Fibroblast of lung (primary cell): ENCODE measurements at regions not wholly inside any gene's neighbourhood (a gene's known extent, or its start where the extent isn't known, plus 50 kb on each side); places are given as distances from the start of the nearest gene placed in this dataset.

Experiments used
- DNase-seq, 2 donors: peaks; one replicate each; pipeline versions ENCODE4 v3.0.0 to v3.0.0-alpha.2; 2010; ENCODE audit warnings: low read depth in 2 of 2
- H2AFZ ChIP-seq: 2 replicates; pipeline ENCODE4 v1.5.1; 2012; ENCODE audit warnings: low read length, control low read depth, inconsistent platforms
- H3K27ac ChIP-seq: 2 replicates; pipeline ENCODE4 v1.5.1; 2011; ENCODE audit warnings: low read length, control low read depth; ENCODE audit not compliant: insufficient read depth
- H3K27me3 ChIP-seq: 2 replicates; pipeline ENCODE4 v1.5.1; 2011; ENCODE audit warnings: mild to moderate bottlenecking, low read length; ENCODE audit not compliant: control insufficient read depth, insufficient read depth
- H3K36me3 ChIP-seq: 2 replicates; pipeline ENCODE4 v1.5.1; 2011; ENCODE audit warnings: low read length; ENCODE audit not compliant: control insufficient read depth, insufficient read depth
- H3K4me1 ChIP-seq: 2 replicates; pipeline ENCODE4 v1.5.1; 2011; ENCODE audit warnings: low read length; ENCODE audit not compliant: control insufficient read depth, insufficient read depth; ENCODE audit errors: extremely low read depth
- H3K4me2 ChIP-seq: 2 replicates; pipeline ENCODE4 v1.5.1; 2011; ENCODE audit warnings: low read length, control low read depth; ENCODE audit not compliant: insufficient read depth; ENCODE audit errors: extremely low read depth
- H3K4me3 ChIP-seq, 4 experiments: fragments of 200-600 bp in 1 of 4; sonication (generic) in 1 of 4; replicated peaks in 1 of 4; 2 replicates each; pipeline ENCODE4 v1.5.1; 2011 to 2016; ENCODE audit warnings: low read length in 4 of 4, low read depth in 3 of 4, mild to moderate bottlenecking in 3 of 4, control low read depth in 2 of 4, inconsistent platforms in 1 of 4, mixed read lengths in 1 of 4; ENCODE audit not compliant: insufficient read depth in 1 of 4; ENCODE audit errors: control extremely low read depth in 1 of 4
- H3K79me2 ChIP-seq: 2 replicates; pipeline ENCODE4 v1.5.1; 2012; ENCODE audit warnings: mild to moderate bottlenecking, low read length, inconsistent platforms; ENCODE audit not compliant: control insufficient read depth, insufficient read depth
- H3K9ac ChIP-seq: 2 replicates; pipeline ENCODE4 v1.5.1; 2011; ENCODE audit warnings: mild to moderate bottlenecking, low read length, control low read depth; ENCODE audit not compliant: insufficient read depth
- H3K9me3 ChIP-seq: 2 replicates; pipeline ENCODE4 v1.5.1; 2012; ENCODE audit warnings: low read depth, low read length; ENCODE audit not compliant: control insufficient read depth, insufficient read depth
- H4K20me1 ChIP-seq: 2 replicates; pipeline ENCODE4 v1.5.1; 2011; ENCODE audit warnings: low read length; ENCODE audit not compliant: control insufficient read depth, insufficient read depth; ENCODE audit errors: extremely low read depth
- EZH2 ChIP-seq: IDR thresholded peaks from 2 replicates; pipeline ENCODE4 v1.5.1; 2012; ENCODE audit warnings: low read length, control low read depth, mild to moderate bottlenecking; ENCODE audit errors: missing control alignments
- TF ChIP-seq, protein P1 (sequence below), 2 donors: IDR thresholded peaks in 1 of 2; conservative IDR thresholded peaks in 1 of 2; 1 replicate in 1 of 2; 2 replicates in 1 of 2; pipeline ENCODE4 v1.5.1; 2011 to 2012; ENCODE audit warnings: low read length in 2 of 2, control low read depth in 1 of 2, inconsistent platforms in 1 of 2, low read depth in 1 of 2, mild to moderate bottlenecking in 1 of 2

DNA sequence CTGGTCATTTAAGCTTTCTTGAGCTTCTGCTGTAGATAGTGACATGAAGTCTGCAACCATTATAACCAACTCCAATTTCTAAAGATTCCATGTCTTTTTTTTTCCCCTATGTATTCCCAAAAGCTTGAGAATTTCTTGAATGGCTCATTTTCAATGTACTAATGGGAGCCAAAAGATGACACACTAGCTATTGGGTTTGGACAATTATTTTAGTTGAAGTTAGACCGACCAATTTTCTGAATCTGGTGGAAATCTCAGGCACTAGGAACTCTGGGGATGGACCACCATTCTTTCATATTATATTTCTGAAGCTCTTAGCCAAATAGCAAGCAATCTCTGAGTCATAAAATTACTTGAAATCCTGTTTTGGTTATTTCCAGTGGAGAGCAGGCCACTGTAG lies 617.4 kb upstream of the ADAMTS5 start:
- Histone ChIP-seq H4K20me1 (no peaks in the 10 kb centered on the region), H2AFZ (no peak overlapping the region), H3K9ac (no peak overlapping the region), H3K27ac (no peak overlapping the region), H3K4me2 (no peak overlapping the region), H3K36me3 (no peaks in the 10 kb centered on the region), H3K4me3 (no peak overlapping the region), H3K79me2 (no peaks in the 10 kb centered on the region), H3K4me1 (no peaks in the 10 kb centered on the region), H3K9me3 (no peaks in the 10 kb centered on the region), H3K27me3 (no peaks in the 10 kb centered on the region)
- TF ChIP-seq, protein P1, sequence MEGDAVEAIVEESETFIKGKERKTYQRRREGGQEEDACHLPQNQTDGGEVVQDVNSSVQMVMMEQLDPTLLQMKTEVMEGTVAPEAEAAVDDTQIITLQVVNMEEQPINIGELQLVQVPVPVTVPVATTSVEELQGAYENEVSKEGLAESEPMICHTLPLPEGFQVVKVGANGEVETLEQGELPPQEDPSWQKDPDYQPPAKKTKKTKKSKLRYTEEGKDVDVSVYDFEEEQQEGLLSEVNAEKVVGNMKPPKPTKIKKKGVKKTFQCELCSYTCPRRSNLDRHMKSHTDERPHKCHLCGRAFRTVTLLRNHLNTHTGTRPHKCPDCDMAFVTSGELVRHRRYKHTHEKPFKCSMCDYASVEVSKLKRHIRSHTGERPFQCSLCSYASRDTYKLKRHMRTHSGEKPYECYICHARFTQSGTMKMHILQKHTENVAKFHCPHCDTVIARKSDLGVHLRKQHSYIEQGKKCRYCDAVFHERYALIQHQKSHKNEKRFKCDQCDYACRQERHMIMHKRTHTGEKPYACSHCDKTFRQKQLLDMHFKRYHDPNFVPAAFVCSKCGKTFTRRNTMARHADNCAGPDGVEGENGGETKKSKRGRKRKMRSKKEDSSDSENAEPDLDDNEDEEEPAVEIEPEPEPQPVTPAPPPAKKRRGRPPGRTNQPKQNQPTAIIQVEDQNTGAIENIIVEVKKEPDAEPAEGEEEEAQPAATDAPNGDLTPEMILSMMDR (conservative IDR thresholded peaks at IDR 0.05 in 1 of 2, IDR thresholded peaks at IDR 0.05 in 1 of 2; ENCODE audit: low read depth in 1 of 2, low read length in 2 of 2) = no peak
- no peak for TF ChIP-seq EZH2
- no peak for DNase-seq

DNA sequence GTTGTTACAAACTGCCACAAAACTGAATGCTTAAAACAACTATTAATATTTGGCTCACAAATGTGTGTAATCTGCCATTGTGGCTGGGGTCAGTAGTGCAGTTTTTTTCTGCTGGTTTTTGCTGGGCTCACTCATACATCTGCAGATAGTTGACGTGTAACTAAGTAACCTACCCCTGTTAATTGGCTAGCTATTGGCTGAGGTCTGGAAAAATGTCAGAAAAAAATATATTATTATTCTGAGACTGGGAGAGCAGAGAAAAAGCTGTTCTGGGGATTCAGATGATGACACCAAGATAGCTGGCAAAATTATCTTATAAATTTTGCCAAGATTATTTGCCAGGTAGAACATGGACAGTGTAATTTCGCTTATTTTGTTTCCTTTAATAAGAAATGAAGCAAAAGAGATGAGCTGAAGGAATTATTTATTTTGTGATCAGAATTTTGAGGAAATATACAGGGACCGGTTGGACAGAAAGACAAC lies 616.1 kb upstream of the ADAMTS5 start:
- H3K9me3 ChIP-seq = no peaks in the 10 kb centered on the region
- DNase-seq = peak in 1 of 2 donors; percentile 39
- no peaks in the 10 kb centered on the region for H3K4me1 ChIP-seq
- no peak overlapping the region for H3K4me2 ChIP-seq
- no peak overlapping the region for H3K9ac ChIP-seq
- no peak for TF ChIP-seq EZH2
- TF ChIP-seq, protein P1 (conservative IDR thresholded peaks at IDR 0.05 in 1 of 2, IDR thresholded peaks at IDR 0.05 in 1 of 2; ENCODE audit: low read depth in 1 of 2, low read length in 2 of 2) = no peak
- no peaks in the 10 kb centered on the region for H4K20me1 ChIP-seq
- no peaks in the 10 kb centered on the region for H3K79me2 ChIP-seq
- H3K36me3 ChIP-seq = no peaks in the 10 kb centered on the region
- H3K4me3 ChIP-seq = no peak overlapping the region
- H3K27me3 ChIP-seq = no peaks in the 10 kb centered on the region
- H3K27ac ChIP-seq = no peak overlapping the region
- H2AFZ ChIP-seq = no peak overlapping the region

DNA sequence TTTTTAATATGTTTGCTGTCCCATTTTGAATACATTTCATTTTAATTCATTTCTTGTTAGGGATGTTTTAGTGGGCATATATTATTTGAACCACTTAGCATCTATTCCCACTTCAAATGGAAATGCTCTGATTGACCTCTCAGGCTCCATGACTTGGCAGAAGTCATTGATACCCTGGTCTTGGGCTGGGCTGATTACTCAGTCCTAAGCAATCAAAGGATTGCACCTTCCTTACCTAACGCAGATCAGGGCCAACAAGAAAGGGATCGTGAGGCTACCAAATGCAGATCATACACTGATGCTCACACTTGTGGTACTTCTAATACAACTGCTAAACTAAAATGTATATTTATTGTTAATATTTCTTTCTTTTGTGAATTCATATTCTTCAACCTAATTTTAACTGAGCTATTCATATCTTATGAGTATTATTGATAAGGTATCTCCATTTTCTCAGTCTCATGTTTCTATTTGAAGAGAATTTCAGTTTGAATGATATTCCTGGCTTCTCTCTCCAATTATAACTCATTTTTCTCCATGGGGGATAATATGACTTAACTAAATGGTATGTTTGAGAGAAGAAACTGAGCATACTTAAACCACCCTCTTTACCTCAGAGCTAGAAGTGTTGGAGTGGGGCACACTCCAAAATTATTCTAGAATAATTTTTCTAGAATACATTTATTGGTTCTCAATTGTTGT lies 615.5 kb upstream of the ADAMTS5 start:
- DNase-seq = peak in 1 of 2 donors; percentile 44
- H3K9me3 ChIP-seq = no peaks in the 10 kb centered on the region
- no peaks in the 10 kb centered on the region for H3K36me3 ChIP-seq
- H3K27ac ChIP-seq = peak overlapping the region; percentile 33
- H3K27me3 ChIP-seq = no peaks in the 10 kb centered on the region
- H3K4me3 ChIP-seq = no peak overlapping the region
- no peaks in the 10 kb centered on the region for H4K20me1 ChIP-seq
- no peak overlapping the region for H2AFZ ChIP-seq
- TF ChIP-seq EZH2 = no peak
- TF ChIP-seq, protein P1 (conservative IDR thresholded peaks at IDR 0.05 in 1 of 2, IDR thresholded peaks at IDR 0.05 in 1 of 2; ENCODE audit: low read depth in 1 of 2, low read length in 2 of 2) = no peak
- H3K9ac ChIP-seq = no peak overlapping the region
- H3K79me2 ChIP-seq = no peaks in the 10 kb centered on the region
- no peak overlapping the region for H3K4me2 ChIP-seq
- H3K4me1 ChIP-seq = no peaks in the 10 kb centered on the region
